ENCODE measurements at regions not wholly inside any gene's neighbourhood (a gene's known extent, or its start where the extent isn't known, plus 50 kb on each side); places are given as distances from the start of the nearest gene placed in this dataset.
"Not testable (repeated sequence)": the region's sequence is repeated elsewhere in the genome, so short reads cannot be mapped to it uniquely, and the experiment has no call there.

GRCh38 chr13:50158385-50159165 is 143.3 kb downstream of the KCNRG start:
- DNase-seq = no peak

GRCh38 chr13:50159607-50160006 is 144.4 kb downstream of the KCNRG start:
- DNase-seq = no peak

GRCh38 chr13:50161052-50161451 is 145.8 kb downstream of the KCNRG start:
- DNase-seq = no peak

- no peak for DNase-seq
Measured at GRCh38 chr13:50162001-50162400, 146.8 kb downstream of the KCNRG start.

DNA sequence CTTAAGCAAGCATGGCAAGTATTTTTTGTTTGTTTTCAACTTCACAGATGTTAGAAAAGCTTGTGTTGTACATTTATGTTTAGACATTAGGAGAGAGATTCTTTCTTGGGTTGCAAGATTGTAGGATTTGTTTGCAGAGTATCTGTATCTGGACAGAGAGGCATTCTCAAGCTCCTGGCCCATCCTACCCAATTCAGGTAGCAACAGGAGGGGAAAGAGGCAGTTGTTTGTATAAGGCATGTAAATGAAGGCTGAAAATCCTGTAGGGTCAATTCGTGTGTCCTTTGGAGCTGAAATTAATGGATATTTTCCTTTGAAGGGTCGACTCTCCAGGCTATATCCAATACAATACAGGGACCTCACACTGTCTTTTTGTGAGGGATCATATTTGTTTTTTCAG is 147.3 kb downstream of the KCNRG start:
- DNase-seq = no peak

- DNase-seq = no peak
Measured at GRCh38 chr13:50167224-50167947, 152.1 kb downstream of the KCNRG start.

GRCh38 chr13:50167967-50168366 is 152.7 kb downstream of the KCNRG start:
- DNase-seq = no peak

DNA sequence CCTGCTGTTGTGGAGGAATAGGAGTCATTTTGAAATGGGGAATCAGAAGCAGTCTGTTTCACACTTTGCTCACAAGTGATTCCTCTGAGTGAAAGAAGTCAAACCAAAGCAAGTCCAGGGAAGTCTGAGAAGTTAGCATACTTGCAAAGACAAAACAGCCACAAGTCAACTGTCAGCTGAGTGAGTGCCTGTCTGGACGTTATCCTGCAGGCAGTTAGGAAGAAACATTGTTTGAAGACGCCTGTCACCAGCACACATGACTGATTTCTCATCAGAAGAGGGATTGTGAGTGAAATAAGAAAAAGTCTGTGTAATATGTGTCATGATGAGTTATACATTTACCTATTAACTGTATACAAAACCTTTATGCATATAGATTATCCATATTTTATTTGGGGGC is 153.5 kb downstream of the KCNRG start:
- no peak for DNase-seq

DNA sequence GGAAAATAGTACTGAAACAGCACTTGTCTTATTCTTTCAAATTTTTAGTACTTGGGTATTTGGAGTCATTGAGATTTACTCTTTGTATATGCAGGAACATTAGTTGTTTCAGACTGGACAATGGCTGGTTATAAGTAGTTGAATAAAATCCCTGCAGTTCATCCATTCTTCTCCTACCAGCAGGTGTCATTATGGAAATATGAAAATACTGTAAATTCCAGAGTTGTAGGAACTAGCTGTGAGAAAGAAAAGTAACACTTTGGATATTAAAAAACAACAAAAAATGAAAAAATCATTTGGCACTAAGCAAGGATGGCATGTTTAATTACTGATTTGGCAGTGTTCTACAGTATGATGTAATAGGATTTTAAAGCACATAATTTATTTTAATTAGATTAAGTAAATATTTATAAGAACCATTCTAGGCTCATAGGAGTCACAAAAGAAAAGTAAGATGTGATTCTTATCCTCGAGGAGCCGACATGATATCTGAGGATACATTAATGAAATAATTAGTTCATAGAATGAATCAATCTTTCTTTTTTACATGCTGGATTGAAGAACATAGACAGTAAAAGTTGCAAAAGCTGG is 155.3 kb downstream of the KCNRG start:
- DNase-seq = no peak

DNA sequence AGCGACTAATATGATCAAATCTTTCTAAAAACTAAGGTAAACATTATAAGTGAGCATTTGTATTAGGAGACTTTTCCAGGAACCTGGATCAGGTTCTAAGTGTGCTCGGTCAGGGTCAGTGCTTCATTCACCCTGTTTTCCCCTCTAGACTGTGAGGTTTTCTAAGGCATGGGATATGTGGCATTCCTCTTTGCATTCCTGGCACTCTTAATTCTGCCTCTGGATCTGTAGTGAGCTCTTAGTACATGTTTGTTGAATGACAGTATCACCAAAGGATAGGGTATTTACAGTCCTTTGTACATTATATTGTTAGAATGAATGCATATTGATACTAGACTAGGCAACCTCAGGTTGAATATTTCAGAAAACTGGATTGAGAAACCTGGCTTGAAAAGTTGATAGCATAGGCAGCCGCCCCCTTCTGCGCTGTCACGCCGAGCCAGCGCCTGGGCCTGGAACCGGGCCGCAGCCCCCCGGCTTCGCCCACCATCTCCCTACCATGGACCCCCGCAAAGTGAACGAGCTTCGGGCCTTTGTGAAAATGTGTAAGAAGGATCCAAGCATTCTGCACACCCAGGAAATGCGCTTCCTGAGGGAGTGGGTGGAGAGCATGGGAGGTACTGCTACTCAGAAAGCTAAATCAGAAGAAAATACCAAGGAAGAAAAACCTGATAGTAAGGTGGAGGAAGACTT is 156.5 kb downstream of the KCNRG start:
- DNase-seq = no peak

DNA sequence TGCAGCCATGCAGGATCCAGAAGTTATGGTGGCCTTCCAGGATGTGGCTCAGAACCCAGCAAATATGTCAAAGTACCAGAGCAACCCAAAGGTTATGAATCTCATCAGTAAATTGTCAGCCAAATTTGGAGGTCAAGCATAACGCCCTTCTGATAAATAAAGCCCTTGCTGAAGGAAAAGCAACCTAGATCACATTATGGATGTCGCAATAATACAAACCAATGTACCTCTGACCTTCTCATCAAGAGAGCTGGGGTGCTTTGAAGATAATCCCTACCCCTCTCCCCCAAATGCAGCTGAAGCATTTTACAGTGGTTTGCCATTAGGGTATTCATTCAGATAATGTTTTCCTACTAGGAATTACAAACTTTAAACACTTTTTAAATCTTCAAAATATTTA is 157.8 kb downstream of the KCNRG start:
- DNase-seq = not testable (repeated sequence)

DNA sequence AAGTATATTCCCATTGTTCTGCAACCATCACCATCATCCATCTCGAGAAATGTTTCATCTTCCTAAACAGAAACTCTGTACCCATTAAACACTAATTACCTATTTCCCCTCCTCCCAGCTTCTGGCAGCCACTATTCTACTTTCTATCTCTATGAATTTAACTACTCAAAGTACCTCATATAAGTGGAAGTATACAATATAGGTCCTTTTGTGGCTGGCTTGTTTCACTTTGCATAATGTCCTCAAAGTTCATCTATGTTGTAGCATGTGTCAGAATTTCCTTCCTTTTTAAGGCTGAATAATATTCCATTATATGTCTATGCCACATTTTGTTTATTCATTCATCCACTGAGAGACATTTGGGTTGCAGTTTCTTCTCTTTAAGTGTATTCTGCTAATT is 159.4 kb downstream of the KCNRG start:
- no peak for DNase-seq

GRCh38 chr13:50179977-50180376 is 164.7 kb downstream of the KCNRG start:
- DNase-seq = no peak

GRCh38 chr13:50185769-50186763 is 170.8 kb downstream of the KCNRG start:
- DNase-seq = not testable (repeated sequence)

DNA sequence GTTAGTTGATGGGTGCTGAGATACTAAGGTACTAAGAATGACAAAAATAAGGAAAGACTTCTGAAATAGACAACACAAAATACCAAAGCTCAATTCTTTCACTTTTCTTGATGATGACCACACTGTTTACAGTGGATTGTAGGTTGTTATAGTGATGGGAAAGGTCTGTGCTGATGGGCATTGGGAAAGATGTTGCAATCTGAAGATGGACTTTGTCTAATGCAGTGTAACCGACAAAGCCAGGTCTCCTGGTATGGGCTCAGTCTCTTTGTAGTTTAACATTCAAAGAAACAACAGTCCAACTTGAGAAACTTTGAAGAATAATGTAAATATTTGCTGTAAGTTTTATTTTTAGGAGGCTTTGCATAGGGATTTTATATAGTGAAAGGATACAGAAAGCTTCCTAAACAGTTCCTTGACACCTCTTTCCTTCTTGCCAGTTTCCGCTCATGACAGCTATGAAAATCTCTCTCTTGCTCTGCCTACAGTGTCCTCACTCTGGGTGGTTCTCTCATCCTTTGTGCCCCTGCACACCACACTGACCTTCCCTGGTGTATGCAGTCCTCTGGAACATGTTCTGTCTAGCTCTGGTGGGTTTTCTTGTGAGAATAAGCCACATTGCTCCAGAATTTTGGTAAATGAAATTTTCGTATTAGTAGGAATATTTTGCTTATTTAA is 172.2 kb downstream of the KCNRG start:
- no peak for DNase-seq

DNA sequence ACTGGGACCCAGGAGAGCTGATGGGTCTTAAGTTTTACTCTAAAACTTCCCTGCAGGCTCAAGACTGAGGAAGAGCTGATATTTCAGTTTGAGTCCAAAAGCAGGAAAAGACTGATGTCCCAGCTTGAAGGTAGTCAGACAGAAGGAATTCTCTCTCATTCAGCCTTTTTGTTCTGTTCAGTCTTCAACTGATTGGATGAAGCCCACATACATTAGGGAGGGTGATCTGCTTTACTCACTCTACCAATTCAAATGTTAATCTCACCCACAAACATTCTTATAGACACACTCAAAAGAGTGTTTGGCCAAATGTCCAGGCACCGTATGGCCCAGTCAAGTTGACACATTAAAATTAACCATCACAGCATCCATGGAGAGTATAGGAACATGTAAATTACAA is 173.5 kb downstream of the KCNRG start:
- no peak for DNase-seq

DNA sequence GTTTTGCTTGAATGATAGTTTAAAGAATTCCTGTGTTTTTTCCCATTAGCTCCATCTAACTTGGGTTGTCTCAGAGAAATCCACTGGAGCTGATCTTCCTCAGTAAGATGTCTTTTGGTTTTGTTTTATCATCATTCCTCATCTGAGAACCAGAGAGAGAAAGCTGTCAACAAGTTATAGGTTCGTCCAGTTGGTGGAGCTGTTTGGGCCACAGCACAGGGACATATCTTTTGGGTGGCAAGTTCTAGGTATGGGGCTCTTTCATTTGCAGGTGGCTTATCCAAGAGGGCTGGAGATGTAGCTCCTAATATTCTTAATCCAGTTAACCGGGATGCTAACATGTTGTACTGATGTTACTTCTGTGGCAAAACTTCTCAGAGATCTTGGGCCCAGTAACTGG is 174.2 kb downstream of the KCNRG start:
- no peak for DNase-seq

GRCh38 chr13:50191004-50191403 is 175.8 kb downstream of the KCNRG start:
- no peak for DNase-seq

GRCh38 chr13:50192272-50192813 is 177.1 kb downstream of the KCNRG start:
- no peak for DNase-seq

- no peak for DNase-seq
Measured at GRCh38 chr13:50195045-50195444, 179.8 kb downstream of the KCNRG start.

- no peak for DNase-seq
Measured at GRCh38 chr13:50196118-50196517, 180.9 kb downstream of the KCNRG start.

Data from NCI-H1105 (cell line).